Bronchial epithelial cell (primary cell): ENCODE measurements at regions not wholly inside any gene's neighbourhood (a gene's known extent, or its start where the extent isn't known, plus 50 kb on each side); places are given as distances from the start of the nearest gene placed in this dataset.

Source experiments
- DNase-seq: peaks from one replicate; pipeline ENCODE4 v3.0.0-alpha.2; 2010; ENCODE audit warnings: low read depth
- FAIRE-seq: peaks from 2 replicates; lab custom pipeline; 2011; peaks lifted over from hg19 to GRCh38; lab: Jason Lieb, UNC
- H3K27me3 ChIP-seq: 2 replicates; pipeline ENCODE4 v1.5.1; 2011; ENCODE audit warnings: low read length; ENCODE audit not compliant: control insufficient read depth, insufficient read depth
- H3K36me3 ChIP-seq: 2 replicates; pipeline ENCODE4 v1.5.1; 2011; ENCODE audit warnings: low read length; ENCODE audit not compliant: control insufficient read depth, insufficient read depth
- H3K4me3 ChIP-seq: 2 replicates; pipeline ENCODE4 v1.5.1; 2011; ENCODE audit warnings: mild to moderate bottlenecking, low read depth, low read length, control low read depth
- CTCF ChIP-seq: IDR thresholded peaks from 2 replicates; pipeline ENCODE4 v1.5.1; 2011; ENCODE audit warnings: mild to moderate bottlenecking, moderate library complexity, low read length, control low read depth, inconsistent platforms; ENCODE audit not compliant: insufficient read depth, severe bottlenecking

GRCh38 chr9:12625844-12626243, 67.3 kb upstream of the TYRP1 start:
- DNase-seq (no peak), FAIRE-seq (no peak)
- H3K4me3 ChIP-seq = no peak overlapping the region
- TF ChIP-seq CTCF = no peak
- no peaks in the 10 kb centered on the region for H3K27me3 ChIP-seq
- H3K36me3 ChIP-seq = no peaks in the 10 kb centered on the region

GRCh38 chr9:12627096-12627495, 66.1 kb upstream of the TYRP1 start:
- Histone ChIP-seq H3K27me3 (no peaks in the 10 kb centered on the region), H3K4me3 (no peak overlapping the region), H3K36me3 (no peaks in the 10 kb centered on the region)
- no peak for FAIRE-seq
- TF ChIP-seq CTCF = no peak
- DNase-seq = no peak

- H3K4me3 ChIP-seq = no peak overlapping the region
- no peaks in the 10 kb centered on the region for H3K27me3 ChIP-seq
- DNase-seq = peak; percentile 46
- TF ChIP-seq CTCF = no peak
- H3K36me3 ChIP-seq = no peaks in the 10 kb centered on the region
- FAIRE-seq = no peak
Observed at GRCh38 chr9:12628546-12628945, 64.6 kb upstream of the TYRP1 start.

GRCh38 chr9:12629067-12629466, 64.1 kb upstream of the TYRP1 start:
- no peak for DNase-seq
- no peak overlapping the region for H3K4me3 ChIP-seq
- no peaks in the 10 kb centered on the region for H3K36me3 ChIP-seq
- no peak for TF ChIP-seq CTCF
- no peaks in the 10 kb centered on the region for H3K27me3 ChIP-seq
- no peak for FAIRE-seq

GRCh38 chr9:12631866-12632265, 61.3 kb upstream of the TYRP1 start:
- H3K27me3 ChIP-seq = no peaks in the 10 kb centered on the region
- TF ChIP-seq CTCF = no peak
- no peak for DNase-seq
- H3K36me3 ChIP-seq = no peaks in the 10 kb centered on the region
- FAIRE-seq = no peak
- H3K4me3 ChIP-seq = no peak overlapping the region

GRCh38 chr9:12633016-12633765, 60.0 kb upstream of the TYRP1 start:
- H3K4me3 ChIP-seq = no peak overlapping the region
- FAIRE-seq (no peak), DNase-seq (no peak)
- no peak for TF ChIP-seq CTCF
- no peaks in the 10 kb centered on the region for H3K36me3 ChIP-seq
- no peaks in the 10 kb centered on the region for H3K27me3 ChIP-seq
